OCI-LY3 (cell line): ENCODE measurements at regions not wholly inside any gene's neighbourhood (a gene's known extent, or its start where the extent isn't known, plus 50 kb on each side); places are given as distances from the start of the nearest gene placed in this dataset.

ENCODE experiments used
- H2AFZ ChIP-seq: fragments of 200-600, 300-600 bp; shearing (Covaris generic); 2 replicates; pipeline ENCODE4 v1.6.0; 2014; ENCODE audit warnings: antibody characterized with exemption, low read depth, low read length
- H3K27ac ChIP-seq: fragments of 200-600, 300-600 bp; sonication (generic); 2 replicates; pipeline ENCODE4 v1.5.1; 2014; ENCODE audit warnings: mild to moderate bottlenecking, low read length, moderate library complexity, mixed read lengths
- H3K27me3 ChIP-seq: fragments of 200-600, 300-600 bp; sonication (generic); 2 replicates; pipeline ENCODE4 v1.6.1; 2014; ENCODE audit warnings: low read depth, low read length, mixed read lengths
- H3K36me3 ChIP-seq: fragments of 200-600, 300-600 bp; sonication (generic); replicated peaks from 2 replicates; pipeline ENCODE3; 2014; ENCODE audit warnings: low read depth, low read length, mixed read lengths
- H3K4me1 ChIP-seq: fragments of 300-600, 200-600 bp; sonication (generic); 2 replicates; pipeline ENCODE4 v1.6.1; 2014; ENCODE audit warnings: low read length, mixed read lengths
- H3K4me2 ChIP-seq: fragments of 200-600, 300-600 bp; sonication (generic); 2 replicates; pipeline ENCODE4 v1.6.1; 2014; ENCODE audit warnings: low read length, mixed read lengths
- H3K4me3 ChIP-seq: fragments of 300-600, 200-600 bp; sonication (generic); 2 replicates; pipeline ENCODE4 v1.5.1; 2014; ENCODE audit warnings: antibody characterized with exemption, mild to moderate bottlenecking, low read length, moderate library complexity
- H3K79me2 ChIP-seq: fragments of 300-600, 200-600 bp; shearing (Covaris generic); 2 replicates; pipeline ENCODE4 v1.6.1; 2014; ENCODE audit warnings: mild to moderate bottlenecking, low read length, mixed read lengths
- H3K9ac ChIP-seq: fragments of 300-600, 200-600 bp; shearing (Covaris generic); 2 replicates; pipeline ENCODE4 v1.6.0; 2014; ENCODE audit warnings: mild to moderate bottlenecking, low read length, moderate library complexity
- H3K9me3 ChIP-seq: fragments of 200-600, 300-600 bp; shearing (Covaris generic); 2 replicates; pipeline ENCODE4 v1.6.1; 2014; ENCODE audit warnings: low read length, mixed read lengths; ENCODE audit not compliant: insufficient read depth
- H4K20me1 ChIP-seq: fragments of 200-600, 300-600 bp; sonication (generic); 2 replicates; pipeline ENCODE4 v1.6.1; 2016; ENCODE audit warnings: low read length, mixed read lengths; ENCODE audit not compliant: insufficient read depth
- EZH2phosphoT487 ChIP-seq: fragments of 200-600 bp; shearing (Covaris generic); IDR thresholded peaks from 2 replicates; pipeline ENCODE4 v1.6.1; 2018; ENCODE audit warnings: antibody characterized with exemption, mixed run types, low read depth
- TF ChIP-seq, protein P1 (sequence below): fragments of 200-600, 300-600 bp; sonication (generic); IDR thresholded peaks from 2 replicates; pipeline ENCODE4 v1.5.1; 2014; ENCODE audit warnings: antibody characterized with exemption, low read length, low read depth

DNA sequence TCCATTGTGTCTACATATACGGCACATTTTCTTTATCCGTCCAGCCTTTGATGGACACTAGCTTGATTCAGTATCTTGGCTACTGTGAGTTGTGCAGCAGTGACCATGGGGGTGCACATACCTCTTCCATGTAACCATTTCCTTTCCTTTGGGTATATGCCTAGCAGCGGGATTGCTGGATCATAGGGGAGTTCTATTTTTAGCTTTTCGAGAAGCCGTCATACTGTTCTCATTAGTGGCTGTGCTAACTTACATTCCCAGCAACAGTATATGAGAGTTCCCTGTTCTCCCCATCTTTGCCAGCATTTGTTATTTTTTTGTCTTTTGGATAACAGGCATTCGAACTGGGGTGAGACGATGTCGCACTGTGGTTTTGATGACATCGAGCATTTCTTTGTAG is 395.0 kb downstream of the SMOC2 start:
- Histone ChIP-seq H3K36me3 (no peaks in the 10 kb centered on the region), H3K9ac (no peak overlapping the region), H4K20me1 (no peaks in the 10 kb centered on the region), H3K4me2 (no peak overlapping the region), H3K27ac (no peak overlapping the region), H2AFZ (no peak overlapping the region), H3K79me2 (no peaks in the 10 kb centered on the region), H3K9me3 (no peaks in the 10 kb centered on the region), H3K27me3 (no peaks in the 10 kb centered on the region), H3K4me3 (no peak overlapping the region), H3K4me1 (no peaks in the 10 kb centered on the region)
- TF ChIP-seq, protein P1, sequence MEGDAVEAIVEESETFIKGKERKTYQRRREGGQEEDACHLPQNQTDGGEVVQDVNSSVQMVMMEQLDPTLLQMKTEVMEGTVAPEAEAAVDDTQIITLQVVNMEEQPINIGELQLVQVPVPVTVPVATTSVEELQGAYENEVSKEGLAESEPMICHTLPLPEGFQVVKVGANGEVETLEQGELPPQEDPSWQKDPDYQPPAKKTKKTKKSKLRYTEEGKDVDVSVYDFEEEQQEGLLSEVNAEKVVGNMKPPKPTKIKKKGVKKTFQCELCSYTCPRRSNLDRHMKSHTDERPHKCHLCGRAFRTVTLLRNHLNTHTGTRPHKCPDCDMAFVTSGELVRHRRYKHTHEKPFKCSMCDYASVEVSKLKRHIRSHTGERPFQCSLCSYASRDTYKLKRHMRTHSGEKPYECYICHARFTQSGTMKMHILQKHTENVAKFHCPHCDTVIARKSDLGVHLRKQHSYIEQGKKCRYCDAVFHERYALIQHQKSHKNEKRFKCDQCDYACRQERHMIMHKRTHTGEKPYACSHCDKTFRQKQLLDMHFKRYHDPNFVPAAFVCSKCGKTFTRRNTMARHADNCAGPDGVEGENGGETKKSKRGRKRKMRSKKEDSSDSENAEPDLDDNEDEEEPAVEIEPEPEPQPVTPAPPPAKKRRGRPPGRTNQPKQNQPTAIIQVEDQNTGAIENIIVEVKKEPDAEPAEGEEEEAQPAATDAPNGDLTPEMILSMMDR: no peak
- no peak for TF ChIP-seq EZH2phosphoT487

DNA sequence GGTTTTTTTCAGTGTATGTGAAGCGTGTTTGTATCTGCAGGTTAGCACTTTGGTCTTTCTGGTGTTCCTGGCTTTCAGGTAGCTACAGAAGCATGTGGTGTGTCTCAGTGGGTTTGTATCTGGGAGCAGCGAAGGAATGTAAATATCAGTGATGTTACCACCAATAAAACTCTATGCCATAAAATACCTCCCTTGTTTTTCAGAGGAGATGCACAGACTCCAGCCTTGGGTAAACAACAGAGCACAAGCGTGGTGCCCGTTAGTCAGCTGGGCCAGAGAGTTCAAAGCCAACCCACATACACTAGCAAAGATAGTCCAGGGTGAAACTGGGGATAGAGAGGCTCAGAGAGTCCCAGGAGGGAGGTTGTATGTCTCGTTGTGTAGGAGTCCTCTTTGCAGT is 393.8 kb downstream of the SMOC2 start:
- no peaks in the 10 kb centered on the region for H3K36me3 ChIP-seq
- H3K4me3 ChIP-seq: no peak overlapping the region
- H4K20me1 ChIP-seq: no peaks in the 10 kb centered on the region
- H2AFZ ChIP-seq: no peak overlapping the region
- no peak overlapping the region for H3K9ac ChIP-seq
- H3K4me2 ChIP-seq: no peak overlapping the region
- no peaks in the 10 kb centered on the region for H3K27me3 ChIP-seq
- no peaks in the 10 kb centered on the region for H3K9me3 ChIP-seq
- no peak overlapping the region for H3K27ac ChIP-seq
- H3K79me2 ChIP-seq: no peaks in the 10 kb centered on the region
- no peak for TF ChIP-seq EZH2phosphoT487
- TF ChIP-seq, protein P1: no peak
- no peaks in the 10 kb centered on the region for H3K4me1 ChIP-seq

DNA sequence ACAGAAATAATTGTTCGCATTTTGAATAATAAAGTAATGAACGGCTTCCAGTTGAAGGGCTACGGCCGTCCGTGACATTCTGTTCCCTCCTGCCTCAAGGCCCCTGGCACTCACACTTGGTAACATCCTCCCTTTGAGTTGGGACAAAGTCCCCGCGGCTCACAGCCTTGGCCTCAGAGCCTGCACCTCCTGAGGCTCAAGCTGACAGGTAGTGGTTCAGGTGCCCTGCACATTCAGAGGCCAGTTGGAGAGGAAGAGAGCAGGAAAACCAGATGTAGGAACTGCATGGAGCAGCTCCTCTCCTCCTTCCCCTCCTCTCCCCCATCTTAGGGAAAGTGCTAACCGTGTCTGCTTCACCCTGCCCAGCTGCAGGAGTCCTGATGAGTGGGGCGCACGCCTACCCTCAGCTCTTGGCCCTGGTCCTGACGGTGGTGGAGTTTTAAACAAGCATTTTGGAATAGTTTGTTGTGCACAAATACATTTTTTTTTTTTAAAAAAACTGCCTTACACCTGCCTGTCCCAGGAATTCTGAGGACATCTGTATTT is 393.1 kb downstream of the SMOC2 start:
- no peak overlapping the region for H3K9ac ChIP-seq
- no peaks in the 10 kb centered on the region for H3K27me3 ChIP-seq
- no peak overlapping the region for H3K4me3 ChIP-seq

DNA sequence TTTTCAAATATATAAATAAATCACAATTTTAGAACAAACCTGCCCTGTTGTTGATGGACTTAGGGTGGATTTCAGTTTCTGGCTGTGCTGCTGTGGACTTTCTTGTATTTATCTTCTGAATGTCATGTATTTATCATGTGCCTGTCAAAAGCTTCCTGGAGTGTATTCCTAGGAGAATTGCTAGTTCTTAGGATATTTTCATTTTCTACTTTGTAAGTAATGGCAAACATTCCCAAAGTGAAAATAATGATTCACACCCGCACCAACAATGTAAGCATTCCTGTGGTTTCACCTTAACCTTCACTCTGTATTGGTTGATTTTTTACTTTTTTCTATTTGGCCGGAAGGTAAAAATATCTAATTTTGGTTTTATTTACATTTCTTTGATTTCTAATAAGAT is 387.8 kb downstream of the SMOC2 start:
- no peak overlapping the region for H3K27ac ChIP-seq
- H3K27me3 ChIP-seq: no peaks in the 10 kb centered on the region
- H4K20me1 ChIP-seq: no peaks in the 10 kb centered on the region
- H3K9me3 ChIP-seq: no peaks in the 10 kb centered on the region
- no peak overlapping the region for H3K4me2 ChIP-seq
- no peak for TF ChIP-seq EZH2phosphoT487
- TF ChIP-seq, protein P1: no peak
- no peak overlapping the region for H2AFZ ChIP-seq
- no peaks in the 10 kb centered on the region for H3K79me2 ChIP-seq
- no peak overlapping the region for H3K4me3 ChIP-seq
- no peaks in the 10 kb centered on the region for H3K4me1 ChIP-seq
- H3K36me3 ChIP-seq: no peaks in the 10 kb centered on the region
- no peak overlapping the region for H3K9ac ChIP-seq

More for the DNA sequence above, 393.1 kb downstream of the SMOC2 start:
- Histone ChIP-seq H3K9me3 (no peaks in the 10 kb centered on the region), H3K27ac (no peak overlapping the region), H3K36me3 (no peaks in the 10 kb centered on the region), H4K20me1 (no peaks in the 10 kb centered on the region), H2AFZ (no peak overlapping the region), H3K4me2 (no peak overlapping the region), H3K79me2 (no peaks in the 10 kb centered on the region), H3K4me1 (no peaks in the 10 kb centered on the region)
- TF ChIP-seq, protein P1: no peak
- no peak for TF ChIP-seq EZH2phosphoT487
